ENCODE measurements at regions not wholly inside any gene's neighbourhood (a gene's known extent, or its start where the extent isn't known, plus 50 kb on each side); places are given as distances from the start of the nearest gene placed in this dataset.
"Not testable (repeated sequence)": the region's sequence is repeated elsewhere in the genome, so short reads cannot be mapped to it uniquely, and the experiment has no call there.

DNA sequence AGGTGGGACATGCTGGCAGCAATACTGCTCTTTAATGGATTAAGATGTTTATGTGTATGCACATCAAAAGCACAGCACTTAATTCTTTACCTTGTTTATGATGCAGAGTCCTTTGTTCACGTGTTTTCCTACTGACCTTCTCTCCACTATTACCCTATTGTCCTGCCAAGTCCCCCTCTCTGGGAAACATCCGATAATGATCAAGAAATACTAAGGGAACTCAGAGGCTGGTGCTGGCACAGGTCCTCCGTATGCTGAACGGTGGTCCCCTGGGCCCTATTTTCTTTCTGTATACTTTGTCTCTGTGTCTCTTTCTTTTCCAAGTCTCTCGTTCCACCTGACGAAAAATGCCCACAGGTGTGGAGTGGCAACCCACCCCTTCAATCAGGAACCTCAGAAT lies 84.0 kb upstream of the ALDH3B2 start:
- H3K27ac ChIP-seq: not testable (repeated sequence)

DNA sequence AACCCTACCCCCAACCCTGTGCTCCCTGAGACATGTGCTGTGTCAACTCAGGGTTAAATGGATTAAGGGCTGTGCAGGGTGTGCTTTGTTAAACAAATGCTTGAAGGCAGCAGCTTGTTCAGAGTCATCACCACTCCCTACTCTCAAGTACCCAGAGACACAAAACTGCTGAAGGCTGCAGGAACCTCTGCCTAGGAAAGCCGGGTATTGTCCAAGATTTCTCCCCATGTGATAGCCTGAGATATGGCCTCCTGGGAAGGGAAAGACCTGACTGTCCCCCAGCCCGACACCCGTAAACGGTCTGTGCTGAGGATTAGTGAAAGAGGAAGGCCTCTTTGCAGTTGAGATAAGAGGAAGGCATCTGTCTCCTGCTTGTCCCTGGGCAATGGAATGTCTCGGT lies 83.6 kb upstream of the ALDH3B2 start:
- not testable (repeated sequence) for H3K27ac ChIP-seq

DNA sequence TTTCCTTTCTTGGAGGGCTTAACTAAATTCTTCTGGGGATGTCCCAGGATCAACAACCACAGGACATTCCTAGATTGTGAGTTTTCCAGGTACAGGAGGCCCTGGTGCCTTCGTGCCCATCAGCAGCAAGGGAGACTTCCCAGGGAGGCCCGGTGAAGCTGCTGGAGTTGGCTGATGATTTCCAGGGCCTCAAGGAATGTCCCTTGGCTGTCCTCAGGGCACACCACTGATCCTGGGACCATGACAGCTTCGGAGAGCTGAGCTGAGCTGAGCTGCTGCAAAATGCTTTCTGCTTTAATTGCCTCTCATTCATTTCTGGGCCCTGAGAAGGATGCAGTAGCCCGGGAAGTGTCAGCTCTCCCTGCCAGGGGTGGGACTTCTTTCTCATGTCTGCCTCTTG lies 79.4 kb upstream of the ALDH3B2 start:
- H3K27ac ChIP-seq: not testable (repeated sequence)

DNA sequence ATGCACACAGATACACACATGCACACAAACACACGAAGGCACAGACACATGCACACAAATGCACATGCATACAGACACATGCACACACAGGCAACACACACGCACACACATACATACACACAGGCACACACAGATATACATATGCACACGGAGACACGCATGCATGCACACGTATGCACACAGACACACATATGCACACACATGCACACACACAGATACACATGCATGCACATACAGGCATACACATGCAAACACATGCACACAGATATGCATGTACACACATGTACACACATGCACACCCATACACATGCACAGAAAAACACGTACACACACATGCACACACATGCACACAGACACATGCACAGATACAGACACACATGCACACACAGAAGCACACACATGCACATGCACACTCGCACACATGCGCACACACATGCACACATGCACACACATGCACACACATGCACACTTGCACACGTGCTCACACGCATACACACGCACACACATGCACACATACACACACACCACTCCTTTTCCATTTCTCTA lies 70.8 kb upstream of the ALDH3B2 start:
- TF ChIP-seq, protein P1, sequence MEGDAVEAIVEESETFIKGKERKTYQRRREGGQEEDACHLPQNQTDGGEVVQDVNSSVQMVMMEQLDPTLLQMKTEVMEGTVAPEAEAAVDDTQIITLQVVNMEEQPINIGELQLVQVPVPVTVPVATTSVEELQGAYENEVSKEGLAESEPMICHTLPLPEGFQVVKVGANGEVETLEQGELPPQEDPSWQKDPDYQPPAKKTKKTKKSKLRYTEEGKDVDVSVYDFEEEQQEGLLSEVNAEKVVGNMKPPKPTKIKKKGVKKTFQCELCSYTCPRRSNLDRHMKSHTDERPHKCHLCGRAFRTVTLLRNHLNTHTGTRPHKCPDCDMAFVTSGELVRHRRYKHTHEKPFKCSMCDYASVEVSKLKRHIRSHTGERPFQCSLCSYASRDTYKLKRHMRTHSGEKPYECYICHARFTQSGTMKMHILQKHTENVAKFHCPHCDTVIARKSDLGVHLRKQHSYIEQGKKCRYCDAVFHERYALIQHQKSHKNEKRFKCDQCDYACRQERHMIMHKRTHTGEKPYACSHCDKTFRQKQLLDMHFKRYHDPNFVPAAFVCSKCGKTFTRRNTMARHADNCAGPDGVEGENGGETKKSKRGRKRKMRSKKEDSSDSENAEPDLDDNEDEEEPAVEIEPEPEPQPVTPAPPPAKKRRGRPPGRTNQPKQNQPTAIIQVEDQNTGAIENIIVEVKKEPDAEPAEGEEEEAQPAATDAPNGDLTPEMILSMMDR (conservative IDR thresholded peaks at IDR 0.05): no peak
- TF ChIP-seq ZFX (IDR thresholded peaks at IDR 0.05): no peak

DNA sequence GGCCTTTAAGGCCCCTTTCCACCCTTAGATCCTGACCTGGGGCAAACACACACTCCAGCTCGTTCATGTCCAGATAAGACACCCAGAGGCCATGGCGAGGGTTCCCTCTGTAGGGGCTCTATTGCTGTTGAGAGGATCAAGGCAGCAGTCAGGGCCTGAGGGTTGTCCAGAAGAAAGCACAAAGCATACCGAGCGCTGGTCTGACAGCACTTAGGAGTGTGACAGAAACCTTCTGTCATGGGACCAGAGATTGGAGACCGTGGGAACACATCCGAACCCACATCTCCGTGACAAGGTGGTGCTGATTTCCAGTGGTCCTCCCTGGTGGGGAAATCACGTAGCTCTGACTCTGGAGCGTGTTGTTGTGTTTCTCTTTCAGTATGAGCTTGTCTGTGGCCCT lies 69.8 kb upstream of the ALDH3B2 start:
- not testable (repeated sequence) for H3K27ac ChIP-seq

More for the DNA sequence above, 70.8 kb upstream of the ALDH3B2 start:
- no peak overlapping the region for H3K27ac ChIP-seq

DNA sequence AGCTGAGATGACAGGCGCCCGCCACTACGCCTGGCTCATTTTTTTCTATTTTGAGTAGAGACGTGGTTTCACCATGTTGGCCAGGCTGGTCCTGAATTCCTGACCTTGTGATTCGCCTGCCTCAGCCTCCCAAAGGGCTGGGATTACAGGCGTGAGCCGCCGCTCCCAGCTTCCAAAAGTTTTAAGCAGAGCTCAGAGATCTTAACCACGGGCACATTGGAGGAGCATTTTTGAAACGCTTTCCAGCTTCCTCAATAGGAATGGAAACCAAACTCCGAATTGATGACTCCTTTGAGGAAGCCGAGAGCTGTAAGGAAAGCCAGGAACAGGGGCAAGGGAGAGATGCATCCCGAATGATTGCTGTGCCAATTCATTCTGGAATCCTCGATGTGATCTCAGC lies 63.8 kb upstream of the ALDH3B2 start:
- H3K27ac ChIP-seq: not testable (repeated sequence)

DNA sequence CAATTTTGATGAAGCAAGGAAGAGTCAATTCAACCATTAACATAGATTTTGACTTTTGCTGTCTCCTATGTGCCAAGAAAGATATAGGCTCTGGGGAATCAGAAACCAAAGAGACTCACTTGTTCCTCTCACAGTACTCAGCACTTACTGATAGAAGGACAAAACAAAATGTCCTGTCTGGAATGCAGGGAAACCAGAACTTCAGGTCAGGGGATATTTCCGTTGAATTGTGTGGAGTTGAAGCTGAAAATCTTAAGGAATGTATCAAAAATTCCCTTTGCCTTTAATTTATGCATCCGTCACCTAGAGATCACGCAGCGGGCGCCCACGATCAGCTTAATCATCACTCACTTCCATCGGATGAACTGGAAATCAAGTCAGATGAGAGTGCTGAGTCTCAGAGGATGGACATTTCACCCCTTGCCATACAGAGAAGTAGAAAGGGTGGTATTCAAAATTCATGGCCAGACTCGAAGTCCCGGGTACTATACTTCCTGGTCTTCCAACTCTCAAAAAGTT lies 63.2 kb upstream of the ALDH3B2 start:
- not testable (repeated sequence) for H3K27ac ChIP-seq

DNA sequence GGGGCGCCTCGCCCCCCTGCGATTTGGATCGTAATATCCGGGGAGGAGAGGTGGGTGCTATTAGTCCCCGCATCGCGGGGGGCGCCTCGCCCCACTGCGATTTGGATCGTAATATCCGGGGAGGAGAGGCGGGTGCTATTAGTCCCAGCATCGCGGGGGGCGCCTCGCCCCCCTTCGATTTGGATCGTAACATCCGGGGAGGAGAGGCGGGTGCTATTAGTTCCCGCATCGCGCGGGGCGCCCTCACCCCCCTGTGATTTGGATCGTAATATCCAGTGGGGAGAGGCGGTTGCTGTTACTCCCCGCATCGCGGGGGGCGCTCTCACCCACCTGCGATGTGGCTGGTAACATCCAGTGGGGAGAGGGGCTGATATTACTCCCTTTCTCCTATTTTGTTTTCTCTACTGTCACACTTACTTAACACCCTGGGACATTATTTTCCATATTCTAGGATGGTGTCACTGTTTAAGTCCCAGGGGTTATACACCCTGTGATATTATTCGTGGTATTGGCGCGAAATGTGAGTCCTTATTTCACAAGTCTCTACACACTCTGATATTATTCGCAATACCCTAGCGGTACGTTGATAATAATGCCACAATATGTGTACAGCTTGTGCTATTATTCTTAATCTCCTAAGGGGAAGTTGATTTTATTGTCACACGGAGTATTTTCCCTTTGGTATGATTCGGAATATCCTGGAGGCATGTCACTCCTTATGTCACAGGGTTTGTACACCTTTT lies 57.8 kb upstream of the ALDH3B2 start:
- H3K27ac ChIP-seq: no peak overlapping the region

DNA sequence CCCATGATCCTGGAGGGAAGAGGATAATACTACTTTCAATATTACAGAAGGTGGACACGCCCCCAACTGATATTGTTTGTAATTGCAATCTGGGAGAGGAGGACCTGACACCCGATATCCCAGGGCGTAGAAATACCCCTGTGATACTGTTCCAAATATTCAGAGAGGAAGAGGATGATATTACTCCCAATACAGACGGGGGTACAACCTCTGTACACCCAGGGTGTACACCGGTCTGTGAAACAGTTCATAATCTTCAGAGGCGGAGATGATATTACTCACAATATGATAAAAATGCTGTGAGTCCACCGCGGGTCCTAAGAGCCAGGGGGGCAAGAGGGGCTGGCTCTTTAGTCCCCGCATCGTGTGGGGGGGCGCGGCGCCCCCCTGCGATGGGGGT lies 57.2 kb upstream of the ALDH3B2 start:
- no peak for TF ChIP-seq ZFX (IDR thresholded peaks at IDR 0.05)
- TF ChIP-seq, protein P1 (conservative IDR thresholded peaks at IDR 0.05): no peak
- no peak overlapping the region for H3K27ac ChIP-seq

More for the DNA sequence above, 57.8 kb upstream of the ALDH3B2 start:
- TF ChIP-seq, protein P1 (conservative IDR thresholded peaks at IDR 0.05): peak; percentile 76
- TF ChIP-seq ZFX (IDR thresholded peaks at IDR 0.05): no peak

DNA sequence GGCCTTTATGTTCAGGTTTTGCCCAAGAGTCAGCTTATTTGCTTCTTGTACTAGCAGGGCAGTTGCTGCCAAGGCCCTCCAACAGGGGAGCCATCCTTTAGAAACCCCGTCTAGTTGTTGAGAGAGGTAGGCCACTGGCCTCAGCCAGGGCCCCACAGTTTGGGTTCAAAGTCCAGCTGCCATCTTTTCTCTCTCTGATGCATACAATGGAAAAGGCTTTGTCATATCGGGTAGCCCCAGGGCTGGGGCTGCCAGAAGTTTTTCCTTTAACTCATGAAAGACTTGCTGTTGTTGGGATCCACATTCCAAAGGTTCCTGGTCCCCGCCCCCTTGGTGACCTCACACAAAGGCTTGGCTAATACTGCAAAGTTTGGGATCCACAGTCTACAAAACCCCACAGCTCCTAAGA lies 53.7 kb upstream of the ALDH3B2 start:
- H3K27ac ChIP-seq: not testable (repeated sequence)

DNA sequence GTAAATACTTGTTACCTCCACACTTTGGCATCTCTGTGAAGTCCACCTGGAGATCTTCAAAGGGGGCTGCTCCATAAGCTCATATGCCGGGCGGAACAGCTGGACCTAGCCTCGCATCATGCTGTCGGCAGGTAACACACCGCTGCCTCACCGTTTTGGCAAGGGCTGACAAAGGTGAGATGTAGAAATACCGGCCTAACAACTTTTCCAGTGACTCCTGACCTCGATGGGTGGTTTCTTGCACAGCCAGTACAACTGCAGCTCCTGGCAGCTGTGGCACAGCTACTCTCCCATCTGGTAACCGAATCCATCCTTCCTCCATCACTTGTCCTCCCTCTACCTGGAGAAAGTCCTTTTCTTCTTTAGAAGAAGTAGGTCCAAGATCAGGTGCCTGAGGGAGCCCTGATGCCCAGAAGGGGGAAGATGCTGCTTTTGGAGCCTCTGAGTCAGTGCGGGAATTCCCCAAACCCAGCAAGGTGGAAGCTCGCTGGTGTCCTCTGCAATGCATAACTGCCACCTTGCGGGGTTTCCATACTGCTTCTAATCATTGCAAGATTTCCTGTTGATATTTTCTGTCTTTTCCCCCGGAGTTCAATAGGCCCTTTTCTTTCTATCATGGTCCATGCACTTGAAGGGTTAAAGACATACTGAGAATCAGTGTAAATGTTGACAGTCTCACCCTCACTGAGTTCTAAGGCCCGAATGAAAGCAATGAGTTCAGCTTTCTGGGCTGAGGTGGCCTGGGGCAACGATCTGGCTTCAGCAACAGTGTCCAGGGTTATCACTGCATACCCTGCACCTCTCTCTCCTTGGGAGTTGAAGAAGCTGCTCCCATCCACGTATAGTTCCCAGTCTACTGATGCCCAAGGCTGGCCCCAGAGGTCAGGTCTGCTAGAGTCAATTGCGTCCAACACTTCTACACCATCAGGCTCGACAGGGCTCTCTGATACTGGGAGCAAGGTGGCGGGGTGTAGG lies 52.9 kb upstream of the ALDH3B2 start:
- H3K27ac ChIP-seq: not testable (repeated sequence)

All from C4-2B (cell line).